ENCODE measurements at regions not wholly inside any gene's neighbourhood (a gene's known extent, or its start where the extent isn't known, plus 50 kb on each side); places are given as distances from the start of the nearest gene placed in this dataset.

- Histone ChIP-seq H3K36me3 (no peaks in the 10 kb centered on the region), H3K4me3 (no peak overlapping the region), H3K27ac (no peak overlapping the region), H3K4me1 (peaks cover 0 to 26% of the 10 kb centered on the region in 2 donors), H3K9me3 (no peaks in the 10 kb centered on the region), H3K27me3 (no peaks in the 10 kb centered on the region)
- DNase-seq (ENCODE audit: low spot score) = no peak
- no peak for TF ChIP-seq CTCF (IDR thresholded peaks at IDR 0.05)
These were observed 360.3 kb upstream of the TNRC6C start for GRCh38 chr17:77598241-77598620.

- Histone ChIP-seq H3K9me3 (no peaks in the 10 kb centered on the region), H3K4me3 (no peak overlapping the region), H3K4me1 (peaks cover 0 to 41% of the 10 kb centered on the region in 2 donors), H3K36me3 (no peaks in the 10 kb centered on the region), H3K27ac (peak overlapping the region; percentile 92 to 99), H3K27me3 (no peaks in the 10 kb centered on the region)
- DNase-seq (ENCODE audit: low spot score) = no peak
- TF ChIP-seq CTCF (IDR thresholded peaks at IDR 0.05) = no peak
These were observed 358.8 kb upstream of the TNRC6C start for GRCh38 chr17:77599699-77600098.

GRCh38 chr17:77600346-77600745 is 358.2 kb upstream of the TNRC6C start:
- DNase-seq (ENCODE audit: low spot score) = no peak
- Histone ChIP-seq H3K27ac (peak overlapping the region; percentile 92 to 99), H3K4me1 (peaks cover 0 to 43% of the 10 kb centered on the region in 2 donors), H3K9me3 (no peaks in the 10 kb centered on the region), H3K27me3 (no peaks in the 10 kb centered on the region), H3K36me3 (no peaks in the 10 kb centered on the region), H3K4me3 (no peak overlapping the region)
- TF ChIP-seq CTCF (IDR thresholded peaks at IDR 0.05) = no peak

GRCh38 chr17:77601054-77601979 is 357.2 kb upstream of the TNRC6C start:
- no peaks in the 10 kb centered on the region for H3K27me3 ChIP-seq
- H3K9me3 ChIP-seq = no peaks in the 10 kb centered on the region
- H3K4me3 ChIP-seq = no peak overlapping the region
- peak; percentile 74 for DNase-seq (ENCODE audit: low spot score)
- H3K4me1 ChIP-seq = peaks cover 0 to 43% of the 10 kb centered on the region in 2 donors
- TF ChIP-seq CTCF (IDR thresholded peaks at IDR 0.05) = no peak
- peak overlapping the region; percentile 92 to 99 for H3K27ac ChIP-seq
- no peaks in the 10 kb centered on the region for H3K36me3 ChIP-seq

GRCh38 chr17:77602062-77602746 is 356.3 kb upstream of the TNRC6C start:
- H3K4me3 ChIP-seq = no peak overlapping the region
- no peak for TF ChIP-seq CTCF (IDR thresholded peaks at IDR 0.05)
- H3K36me3 ChIP-seq = no peaks in the 10 kb centered on the region
- no peaks in the 10 kb centered on the region for H3K9me3 ChIP-seq
- H3K27ac ChIP-seq = peak overlapping the region; percentile 92 to 99
- peaks cover 0 to 43% of the 10 kb centered on the region in 2 donors for H3K4me1 ChIP-seq
- peak; percentile 89 for DNase-seq (ENCODE audit: low spot score)
- no peaks in the 10 kb centered on the region for H3K27me3 ChIP-seq

All from right atrium auricular region (tissue), 2 donors.